ENCODE measurements at regions not wholly inside any gene's neighbourhood (a gene's known extent, or its start where the extent isn't known, plus 50 kb on each side); places are given as distances from the start of the nearest gene placed in this dataset.
"Not testable (repeated sequence)": the region's sequence is repeated elsewhere in the genome, so short reads cannot be mapped to it uniquely, and the experiment has no call there.

- no peak for DNase-seq
- no peak for TF ChIP-seq GATA1 (IDR thresholded peaks at IDR 0.05; ENCODE audit: low read depth, low read length)
- TF ChIP-seq POLR2A (IDR thresholded peaks at IDR 0.05; ENCODE audit: low read length) = no peak
Observed at GRCh38 chr10:125407000-125407502, 246.7 kb upstream of the CTBP2 start.

GRCh38 chr10:125404902-125405301 lies 244.5 kb upstream of the CTBP2 start:
- DNase-seq = not testable (repeated sequence)

- no peak for DNase-seq
- TF ChIP-seq GATA1 (IDR thresholded peaks at IDR 0.05; ENCODE audit: low read depth, low read length) (no peak), POLR2A (IDR thresholded peaks at IDR 0.05; ENCODE audit: low read length) (no peak)
Observed at GRCh38 chr10:125401462-125401861, 241.1 kb upstream of the CTBP2 start.

GRCh38 chr10:125399289-125399688 lies 238.9 kb upstream of the CTBP2 start:
- TF ChIP-seq GATA1 (IDR thresholded peaks at IDR 0.05; ENCODE audit: low read depth, low read length) (no peak), POLR2A (IDR thresholded peaks at IDR 0.05; ENCODE audit: low read length) (no peak)
- no peak for DNase-seq

GRCh38 chr10:125398270-125398669 lies 237.9 kb upstream of the CTBP2 start:
- DNase-seq = no peak
- TF ChIP-seq POLR2A (IDR thresholded peaks at IDR 0.05; ENCODE audit: low read length) (no peak), GATA1 (IDR thresholded peaks at IDR 0.05; ENCODE audit: low read depth, low read length) (no peak)

GRCh38 chr10:125397608-125398007 lies 237.2 kb upstream of the CTBP2 start:
- DNase-seq = no peak
- TF ChIP-seq GATA1 (IDR thresholded peaks at IDR 0.05; ENCODE audit: low read depth, low read length) (no peak), POLR2A (IDR thresholded peaks at IDR 0.05; ENCODE audit: low read length) (no peak)

- TF ChIP-seq POLR2A (IDR thresholded peaks at IDR 0.05; ENCODE audit: low read length) = no peak
- no peak for TF ChIP-seq GATA1 (IDR thresholded peaks at IDR 0.05; ENCODE audit: low read depth, low read length)
- DNase-seq = no peak
Observed at GRCh38 chr10:125396676-125397075, 236.3 kb upstream of the CTBP2 start.

GRCh38 chr10:125392609-125393008 lies 232.2 kb upstream of the CTBP2 start:
- no peak for DNase-seq

GRCh38 chr10:125392154-125392553 lies 231.8 kb upstream of the CTBP2 start:
- TF ChIP-seq GATA1 (IDR thresholded peaks at IDR 0.05; ENCODE audit: low read depth, low read length) (no peak), POLR2A (IDR thresholded peaks at IDR 0.05; ENCODE audit: low read length) (no peak)
- DNase-seq = peak in 1 of 2 experiments; percentile 14

More at GRCh38 chr10:125392609-125393008, 232.2 kb upstream of the CTBP2 start:
- TF ChIP-seq POLR2A (IDR thresholded peaks at IDR 0.05; ENCODE audit: low read length) (no peak), GATA1 (IDR thresholded peaks at IDR 0.05; ENCODE audit: low read depth, low read length) (no peak)

GRCh38 chr10:125389648-125390047 lies 229.3 kb upstream of the CTBP2 start:
- DNase-seq = no peak
- TF ChIP-seq GATA1 (IDR thresholded peaks at IDR 0.05; ENCODE audit: low read depth, low read length) (no peak), POLR2A (IDR thresholded peaks at IDR 0.05; ENCODE audit: low read length) (no peak)

- no peak for DNase-seq
- TF ChIP-seq POLR2A (IDR thresholded peaks at IDR 0.05; ENCODE audit: low read length) (no peak), GATA1 (IDR thresholded peaks at IDR 0.05; ENCODE audit: low read depth, low read length) (no peak)
Observed at GRCh38 chr10:125379592-125379991, 219.2 kb upstream of the CTBP2 start.

GRCh38 chr10:125377368-125377767 lies 217.0 kb upstream of the CTBP2 start:
- TF ChIP-seq GATA1 (IDR thresholded peaks at IDR 0.05; ENCODE audit: low read depth, low read length) = no peak
- no peak for DNase-seq

GRCh38 chr10:125375210-125375609 lies 214.8 kb upstream of the CTBP2 start:
- peak in 1 of 2 experiments; percentile 8 for DNase-seq
- TF ChIP-seq POLR2A (IDR thresholded peaks at IDR 0.05; ENCODE audit: low read length) (no peak), GATA1 (IDR thresholded peaks at IDR 0.05; ENCODE audit: low read depth, low read length) (no peak)

GRCh38 chr10:125373546-125373945 lies 213.2 kb upstream of the CTBP2 start:
- TF ChIP-seq GATA1 (IDR thresholded peaks at IDR 0.05; ENCODE audit: low read depth, low read length) = no peak
- TF ChIP-seq POLR2A (IDR thresholded peaks at IDR 0.05; ENCODE audit: low read length) = no peak
- no peak for DNase-seq

- DNase-seq = peak; percentile 8 to 18
- TF ChIP-seq GATA1 (IDR thresholded peaks at IDR 0.05; ENCODE audit: low read depth, low read length) (no peak), POLR2A (IDR thresholded peaks at IDR 0.05; ENCODE audit: low read length) (no peak)
Observed at GRCh38 chr10:125370578-125370977, 210.2 kb upstream of the CTBP2 start.

All from erythroblast (primary cell).